LNCAP (cell line): ENCODE measurements at regions not wholly inside any gene's neighbourhood (a gene's known extent, or its start where the extent isn't known, plus 50 kb on each side); places are given as distances from the start of the nearest gene placed in this dataset.

Experiments
- CTCF ChIP-seq: fragments of 450-650 bp; IDR thresholded peaks from 2 replicates; pipeline ENCODE4 v1.5.1; 2017; ENCODE audit warnings: mild to moderate bottlenecking

DNA sequence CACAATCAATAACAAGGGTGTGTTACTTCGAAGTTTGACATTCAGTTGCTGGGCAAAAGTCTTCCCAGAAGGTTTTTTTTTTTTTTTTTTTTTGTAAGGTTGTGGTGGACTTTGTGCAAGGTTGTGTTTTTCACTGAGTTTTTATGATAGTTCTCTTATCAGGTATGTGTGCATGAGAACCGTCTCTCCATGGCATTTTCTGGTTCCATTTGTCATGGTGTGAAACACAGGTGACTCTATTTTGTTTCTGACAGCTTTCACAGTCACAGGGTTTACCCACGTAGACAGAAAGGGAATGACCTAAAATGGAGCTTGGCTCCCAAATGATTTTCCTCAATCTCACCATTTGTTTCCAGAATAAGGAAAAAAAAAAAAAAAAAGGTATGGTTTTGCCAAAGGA lies 1377.2 kb upstream of the CADM2 start:
- no peak for TF ChIP-seq CTCF

DNA sequence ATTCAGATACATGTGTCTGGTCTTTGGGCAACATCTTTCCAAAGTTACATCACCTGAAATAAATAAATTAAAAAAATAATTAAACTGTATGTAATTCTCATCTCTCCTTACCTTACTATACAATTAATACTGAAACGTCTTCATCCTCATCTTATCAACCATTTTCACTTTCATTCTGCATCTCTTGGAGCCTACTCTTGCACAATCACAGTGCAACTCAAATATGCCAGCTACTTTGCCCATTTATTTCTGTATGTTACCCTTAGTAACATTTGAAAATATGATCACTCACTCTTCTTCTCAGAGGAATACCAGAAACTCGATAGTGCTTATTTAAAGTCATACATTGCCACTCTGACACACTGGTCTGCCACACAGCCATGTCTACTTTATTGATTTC lies 1357.1 kb upstream of the CADM2 start:
- no peak for TF ChIP-seq CTCF

DNA sequence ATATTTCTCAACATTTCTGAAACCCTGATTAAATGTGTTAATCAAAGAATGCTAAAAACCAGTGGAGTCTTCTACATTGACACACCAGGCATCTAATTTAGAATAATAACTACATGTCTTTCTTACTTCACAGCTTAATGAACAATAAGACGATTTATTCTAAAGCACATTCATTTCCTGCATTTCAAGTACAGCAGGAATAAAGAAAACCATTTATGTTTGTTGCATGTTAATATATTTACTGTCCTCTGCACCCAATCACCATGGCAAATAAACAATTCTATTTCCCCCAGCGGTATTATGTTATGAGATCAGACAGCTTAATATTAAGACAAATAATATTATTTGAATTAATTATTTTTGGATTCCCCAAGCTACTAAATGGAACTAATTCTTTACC lies 1336.3 kb upstream of the CADM2 start:
- no peak for TF ChIP-seq CTCF

GRCh38 chr3:83625261-83625660 lies 1333.5 kb upstream of the CADM2 start:
- peak; percentile 23; the same call in 1 of the 2 replicates for TF ChIP-seq CTCF

GRCh38 chr3:83628471-83628870 lies 1330.3 kb upstream of the CADM2 start:
- no peak for TF ChIP-seq CTCF

GRCh38 chr3:83632526-83632925 lies 1326.3 kb upstream of the CADM2 start:
- TF ChIP-seq CTCF = no peak

GRCh38 chr3:83633758-83634157 lies 1325.0 kb upstream of the CADM2 start:
- no peak for TF ChIP-seq CTCF

DNA sequence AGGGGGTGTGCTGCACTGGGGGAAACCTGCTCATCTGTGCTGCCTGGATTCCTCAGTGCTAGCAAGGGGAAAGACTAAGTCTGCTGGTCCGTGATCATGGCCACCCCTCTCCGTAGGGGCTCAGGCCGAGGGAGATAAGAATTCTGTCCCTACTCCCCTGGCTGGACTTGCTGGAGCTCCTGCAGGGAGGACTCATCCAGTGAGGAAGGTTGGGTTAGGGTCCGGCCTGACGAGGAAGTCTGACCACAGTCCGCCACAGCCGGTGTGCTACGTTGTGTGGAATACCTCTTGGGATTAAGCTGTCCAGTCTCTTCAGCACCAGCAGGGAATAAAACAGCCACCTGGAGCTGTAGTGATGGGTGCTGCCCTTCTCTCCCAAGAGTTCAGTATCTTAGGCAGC lies 1309.1 kb upstream of the CADM2 start:
- TF ChIP-seq CTCF = no peak
